Panc1 (cell line): ENCODE measurements at regions not wholly inside any gene's neighbourhood (a gene's known extent, or its start where the extent isn't known, plus 50 kb on each side); places are given as distances from the start of the nearest gene placed in this dataset.
"Not testable (repeated sequence)": the region's sequence is repeated elsewhere in the genome, so short reads cannot be mapped to it uniquely, and the experiment has no call there.

Experiments
- ATAC-seq: fragments of 200-7000 bp; cut with Tn5 transposase; 2 replicates; pipeline ENCODE4 v1.9.1; 2020; ENCODE audit warnings: mild to moderate bottlenecking, moderate library complexity
- BruUV-seq: library from RNA; stranded (reverse); fragments of 400-500 nt; replicated peaks from 2 replicates; lab custom pipeline; 2021; lab: Mats Ljungman, UMichigan
- CTCF ChIA-PET: fragments of 300-600 bp; sonication (Branson Sonifier 250); formaldehyde crosslinking; loops from one replicate; lab custom pipeline; 2022; ENCODE audit warnings: antibody characterized with exemption; lab: Charles Lee
- POLR2A ChIA-PET: fragments of 300-600 bp; sonication (Branson Sonifier 250); formaldehyde crosslinking; loops from one replicate; lab custom pipeline; 2022; ENCODE audit warnings: antibody characterized with exemption; lab: Charles Lee
- DNase-seq: peaks from one replicate; pipeline ENCODE4 v3.0.0-alpha.2; 2010; ENCODE audit warnings: low read depth, low spot score
- H3K27ac ChIP-seq: 2 replicates; pipeline ENCODE4 v1.5.1; 2011; ENCODE audit warnings: mild to moderate bottlenecking, low read length, inconsistent platforms
- H3K27me3 ChIP-seq: fragments of 200-500 bp; sonication (Bioruptor generic); 2 replicates; pipeline ENCODE4 v1.6.0; 2014; ENCODE audit warnings: low read length, inconsistent platforms; ENCODE audit not compliant: control insufficient read depth, insufficient read depth
- H3K36me3 ChIP-seq: fragments of 200-500 bp; sonication (Bioruptor generic); 2 replicates; pipeline ENCODE4 v1.5.1; 2014; ENCODE audit warnings: inconsistent platforms, mild to moderate bottlenecking, low read length, moderate library complexity; ENCODE audit not compliant: control insufficient read depth, insufficient read depth
- H3K4me1 ChIP-seq: 2 replicates; pipeline ENCODE4 v1.5.1; 2011; ENCODE audit warnings: inconsistent platforms, mild to moderate bottlenecking, low read length, moderate library complexity; ENCODE audit not compliant: control insufficient read depth, insufficient read depth
- H3K4me3 ChIP-seq, 2 experiments: 2 replicates each; pipeline ENCODE4 v1.5.1; 2011 to 2012; ENCODE audit warnings: low read depth in 2 of 2, low read length in 2 of 2, mild to moderate bottlenecking in 2 of 2, inconsistent platforms in 1 of 2, moderate library complexity in 1 of 2
- H3K9me3 ChIP-seq: fragments of 200-500 bp; sonication (Bioruptor generic); 2 replicates; pipeline ENCODE4 v1.5.1; 2014; ENCODE audit warnings: low read depth, mild to moderate bottlenecking, inconsistent platforms, low read length, moderate library complexity; ENCODE audit not compliant: control insufficient read depth, insufficient read depth
- POLR2AphosphoS5 ChIP-seq: IDR thresholded peaks from 2 replicates; pipeline ENCODE4 v1.6.1; 2012; ENCODE audit warnings: mild to moderate bottlenecking, low read depth, low read length, moderate library complexity
- SIN3A ChIP-seq: IDR thresholded peaks from 2 replicates; pipeline ENCODE4 v1.6.1; 2012; ENCODE audit warnings: low read depth, mild to moderate bottlenecking, low read length, moderate library complexity, borderline replicate concordance; ENCODE audit not compliant: insufficient read depth
- TCF7L2 ChIP-seq: IDR thresholded peaks from 2 replicates; pipeline ENCODE4 v1.6.1; 2011; ENCODE audit warnings: mild to moderate bottlenecking, low read depth, low read length, inconsistent platforms
- in situ Hi-C: cut with HindIII; loops from 2 replicates; pipeline ENCODE4 v1.10.0; 2016; ENCODE audit warnings: low sequenced_read_pairs, low pct_unique_long_range_greater_than_20kb
- intact Hi-C: fragments of 100-400 bp; cut with micrococcal nuclease; formaldehyde crosslinking; loops from one replicate; pipeline ENCODE4 v1.10.0; 2022; ENCODE audit not compliant: unreplicated experiment
- TF ChIP-seq, protein P1 (sequence below): fragments of 450-650 bp; IDR thresholded peaks from 2 replicates; pipeline ENCODE4 v1.5.1; 2017; ENCODE audit warnings: mild to moderate bottlenecking
- TF ChIP-seq, protein P2 (sequence below), 2 experiments: IDR thresholded peaks; 2 replicates each; pipeline ENCODE4 v1.6.1; 2011 to 2012; ENCODE audit warnings: low read depth in 2 of 2, control low read depth in 1 of 2, low read length in 1 of 2, mild to moderate bottlenecking in 1 of 2, moderate library complexity in 1 of 2; ENCODE audit not compliant: insufficient read depth in 1 of 2

DNA sequence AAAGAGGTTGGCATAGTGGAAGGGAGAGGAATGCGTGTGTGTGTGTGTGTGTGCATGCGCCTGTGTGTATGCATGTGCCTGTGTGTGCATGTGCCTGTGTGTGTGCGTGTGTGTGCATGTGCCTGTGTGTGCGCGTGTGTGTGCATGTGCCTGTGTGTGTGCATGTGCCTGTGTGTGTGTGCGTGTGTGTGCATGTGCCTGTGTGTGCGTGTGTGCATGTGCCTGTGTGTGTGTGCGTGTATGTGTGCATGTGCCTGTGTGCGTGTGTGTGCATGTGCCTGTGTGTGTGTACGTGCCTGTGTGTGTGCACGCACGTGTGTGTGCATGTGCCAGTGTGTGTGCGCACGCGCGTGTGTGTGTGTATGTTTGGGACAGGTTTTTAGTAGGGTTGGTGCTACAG, 205.1 kb downstream of the MEMO1 start:
- Histone ChIP-seq H3K27me3 (no peaks in the 10 kb centered on the region), H3K36me3 (no peaks in the 10 kb centered on the region), H3K4me3 (no peak overlapping the region), H3K9me3 (no peaks in the 10 kb centered on the region), H3K4me1 (no peaks in the 10 kb centered on the region), H3K27ac (no peak overlapping the region)
- POLR2A ChIA-PET, result no interaction called here
- DNase-seq (no peak), ATAC-seq (no peak)
- no TSS peak for BruUV-seq
- CTCF ChIA-PET, result no interaction called here
- intact Hi-C loops, result no loop called here
- in situ Hi-C loops, result no loop called here
- TF ChIP-seq TCF7L2 (no peak), POLR2AphosphoS5 (no peak), SIN3A (no peak)
- TF ChIP-seq, protein P1, sequence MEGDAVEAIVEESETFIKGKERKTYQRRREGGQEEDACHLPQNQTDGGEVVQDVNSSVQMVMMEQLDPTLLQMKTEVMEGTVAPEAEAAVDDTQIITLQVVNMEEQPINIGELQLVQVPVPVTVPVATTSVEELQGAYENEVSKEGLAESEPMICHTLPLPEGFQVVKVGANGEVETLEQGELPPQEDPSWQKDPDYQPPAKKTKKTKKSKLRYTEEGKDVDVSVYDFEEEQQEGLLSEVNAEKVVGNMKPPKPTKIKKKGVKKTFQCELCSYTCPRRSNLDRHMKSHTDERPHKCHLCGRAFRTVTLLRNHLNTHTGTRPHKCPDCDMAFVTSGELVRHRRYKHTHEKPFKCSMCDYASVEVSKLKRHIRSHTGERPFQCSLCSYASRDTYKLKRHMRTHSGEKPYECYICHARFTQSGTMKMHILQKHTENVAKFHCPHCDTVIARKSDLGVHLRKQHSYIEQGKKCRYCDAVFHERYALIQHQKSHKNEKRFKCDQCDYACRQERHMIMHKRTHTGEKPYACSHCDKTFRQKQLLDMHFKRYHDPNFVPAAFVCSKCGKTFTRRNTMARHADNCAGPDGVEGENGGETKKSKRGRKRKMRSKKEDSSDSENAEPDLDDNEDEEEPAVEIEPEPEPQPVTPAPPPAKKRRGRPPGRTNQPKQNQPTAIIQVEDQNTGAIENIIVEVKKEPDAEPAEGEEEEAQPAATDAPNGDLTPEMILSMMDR, result no peak
- TF ChIP-seq, protein P2, sequence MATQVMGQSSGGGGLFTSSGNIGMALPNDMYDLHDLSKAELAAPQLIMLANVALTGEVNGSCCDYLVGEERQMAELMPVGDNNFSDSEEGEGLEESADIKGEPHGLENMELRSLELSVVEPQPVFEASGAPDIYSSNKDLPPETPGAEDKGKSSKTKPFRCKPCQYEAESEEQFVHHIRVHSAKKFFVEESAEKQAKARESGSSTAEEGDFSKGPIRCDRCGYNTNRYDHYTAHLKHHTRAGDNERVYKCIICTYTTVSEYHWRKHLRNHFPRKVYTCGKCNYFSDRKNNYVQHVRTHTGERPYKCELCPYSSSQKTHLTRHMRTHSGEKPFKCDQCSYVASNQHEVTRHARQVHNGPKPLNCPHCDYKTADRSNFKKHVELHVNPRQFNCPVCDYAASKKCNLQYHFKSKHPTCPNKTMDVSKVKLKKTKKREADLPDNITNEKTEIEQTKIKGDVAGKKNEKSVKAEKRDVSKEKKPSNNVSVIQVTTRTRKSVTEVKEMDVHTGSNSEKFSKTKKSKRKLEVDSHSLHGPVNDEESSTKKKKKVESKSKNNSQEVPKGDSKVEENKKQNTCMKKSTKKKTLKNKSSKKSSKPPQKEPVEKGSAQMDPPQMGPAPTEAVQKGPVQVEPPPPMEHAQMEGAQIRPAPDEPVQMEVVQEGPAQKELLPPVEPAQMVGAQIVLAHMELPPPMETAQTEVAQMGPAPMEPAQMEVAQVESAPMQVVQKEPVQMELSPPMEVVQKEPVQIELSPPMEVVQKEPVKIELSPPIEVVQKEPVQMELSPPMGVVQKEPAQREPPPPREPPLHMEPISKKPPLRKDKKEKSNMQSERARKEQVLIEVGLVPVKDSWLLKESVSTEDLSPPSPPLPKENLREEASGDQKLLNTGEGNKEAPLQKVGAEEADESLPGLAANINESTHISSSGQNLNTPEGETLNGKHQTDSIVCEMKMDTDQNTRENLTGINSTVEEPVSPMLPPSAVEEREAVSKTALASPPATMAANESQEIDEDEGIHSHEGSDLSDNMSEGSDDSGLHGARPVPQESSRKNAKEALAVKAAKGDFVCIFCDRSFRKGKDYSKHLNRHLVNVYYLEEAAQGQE (IDR thresholded peaks at IDR 0.05; ENCODE audit: insufficient read depth in 1 of 2, low read depth in 2 of 2, low read length in 1 of 2), result no peak

DNA sequence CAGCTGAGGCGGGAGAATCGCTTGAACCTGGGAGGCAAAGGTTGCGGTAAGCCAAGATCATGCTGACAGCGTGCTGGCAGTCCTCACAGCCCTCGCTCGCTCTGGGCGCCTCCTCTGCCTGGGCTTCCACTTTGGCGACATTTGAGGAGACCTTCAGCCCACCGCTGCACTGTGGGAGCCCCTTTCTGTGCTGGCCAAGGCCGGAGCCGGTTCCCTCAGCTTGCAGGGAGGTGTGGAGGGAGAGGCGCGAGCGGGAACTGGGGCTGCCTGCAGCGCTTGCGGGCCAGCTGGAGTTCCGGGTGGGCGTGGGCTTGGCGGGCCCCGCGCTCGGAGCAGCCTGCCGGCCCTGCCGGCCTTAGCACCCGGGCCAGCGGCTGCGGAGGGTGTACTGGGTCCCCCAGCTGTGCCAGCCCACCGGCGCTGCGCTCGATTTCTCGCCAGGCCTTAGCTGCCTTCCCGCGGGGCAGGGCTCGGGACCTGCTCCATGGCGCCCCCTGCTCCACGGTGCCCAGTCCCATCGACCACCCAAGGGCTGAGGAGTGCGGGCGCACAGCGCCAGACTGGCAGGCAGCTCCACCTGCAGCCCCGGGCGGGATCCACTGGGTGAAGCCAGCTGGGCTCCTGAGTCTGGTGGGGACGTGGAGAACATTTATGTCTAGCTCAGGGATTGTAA, 207.2 kb downstream of the MEMO1 start:
- CTCF ChIA-PET, ATAC-seq, H3K27me3 ChIP-seq, BruUV-seq, H3K27ac ChIP-seq, H3K9me3 ChIP-seq, H3K36me3 ChIP-seq, POLR2A ChIA-PET, DNase-seq, intact Hi-C loops, H3K4me3 ChIP-seq, in situ Hi-C loops, H3K4me1 ChIP-seq: not testable (repeated sequence)

DNA sequence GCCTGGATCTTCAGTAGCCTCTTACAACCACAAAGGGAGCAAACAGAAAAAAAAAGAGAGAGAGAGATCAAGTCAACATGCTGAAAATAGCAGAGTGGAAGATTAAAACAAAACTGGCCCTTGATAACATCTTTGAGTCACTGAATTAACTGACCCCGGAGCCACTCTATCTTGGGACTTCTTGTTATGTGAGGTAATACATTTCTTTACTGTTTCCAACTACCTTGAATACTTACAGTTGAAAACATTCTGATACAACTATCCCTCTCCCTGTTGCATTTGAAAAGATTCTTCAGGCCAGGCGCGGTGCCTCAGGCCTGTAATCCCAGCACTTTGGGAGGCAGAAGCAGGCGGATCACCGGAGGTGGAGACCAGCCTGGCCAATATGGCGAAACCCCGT, 208.1 kb downstream of the MEMO1 start:
- DNase-seq, result no peak
- Histone ChIP-seq H3K27ac (no peak overlapping the region), H3K9me3 (no peaks in the 10 kb centered on the region), H3K4me3 (no peak overlapping the region), H3K36me3 (no peaks in the 10 kb centered on the region), H3K27me3 (no peaks in the 10 kb centered on the region), H3K4me1 (no peaks in the 10 kb centered on the region)
- ATAC-seq, result no peak
- in situ Hi-C loops, result no loop called here
- no TSS peak for BruUV-seq
- ChIA-PET CTCF (no interaction called here), POLR2A (no interaction called here)
- intact Hi-C loops, result no loop called here
- TF ChIP-seq SIN3A (no peak), POLR2AphosphoS5 (no peak), TCF7L2 (no peak)
- TF ChIP-seq, protein P1, result no peak

DNA sequence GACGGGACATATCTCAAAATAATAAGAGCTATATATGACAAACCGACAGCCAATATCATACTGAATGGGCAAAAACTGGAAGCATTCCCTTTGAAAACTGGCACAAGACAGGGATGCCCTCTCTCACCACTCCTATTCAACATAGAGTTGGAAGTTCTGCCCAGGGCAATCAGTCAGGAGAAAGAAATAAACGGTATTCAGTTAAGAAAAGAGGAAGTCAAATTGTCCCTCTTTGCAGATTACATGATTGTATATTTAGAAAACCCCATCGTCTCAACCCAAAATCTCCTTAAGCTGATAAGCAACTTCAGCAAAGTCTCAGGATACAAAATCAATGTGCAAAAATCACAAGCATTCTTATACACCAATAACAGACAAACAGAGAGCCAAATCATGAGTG, 211.5 kb downstream of the MEMO1 start:
- POLR2A ChIA-PET, result interaction anchor here (0.6 kb wide), 1 partner anchor 987 kb away, joined by 3 read pairs; no protein-coding TSS in a partner anchor
- H3K4me3 ChIP-seq, DNase-seq, H3K9me3 ChIP-seq, intact Hi-C loops, ATAC-seq, BruUV-seq, CTCF ChIA-PET, H3K4me1 ChIP-seq, H3K36me3 ChIP-seq, in situ Hi-C loops, H3K27ac ChIP-seq, H3K27me3 ChIP-seq: not testable (repeated sequence)
